NCI-H748 treated with DMSO at 0.1 percent for 48 hours (cell line): ENCODE measurements at regions not wholly inside any gene's neighbourhood (a gene's known extent, or its start where the extent isn't known, plus 50 kb on each side); places are given as distances from the start of the nearest gene placed in this dataset.
A peak's percentile ranks its signal among the peaks of the same experiment; 100 is the strongest.
"Not testable (repeated sequence)": the region's sequence is repeated elsewhere in the genome, so short reads cannot be mapped to it uniquely, and the experiment has no call there.

Experiments
- DNase-seq: peaks from one replicate; lab custom pipeline; 2025; lab: John Stamatoyannopoulos, UW

GRCh38 chr3:5750874-5751640 lies 563.5 kb downstream of the EDEM1 start:
- DNase-seq: no peak

- DNase-seq: no peak
Measured at GRCh38 chr3:5754602-5755001, 567.1 kb downstream of the EDEM1 start.

DNA sequence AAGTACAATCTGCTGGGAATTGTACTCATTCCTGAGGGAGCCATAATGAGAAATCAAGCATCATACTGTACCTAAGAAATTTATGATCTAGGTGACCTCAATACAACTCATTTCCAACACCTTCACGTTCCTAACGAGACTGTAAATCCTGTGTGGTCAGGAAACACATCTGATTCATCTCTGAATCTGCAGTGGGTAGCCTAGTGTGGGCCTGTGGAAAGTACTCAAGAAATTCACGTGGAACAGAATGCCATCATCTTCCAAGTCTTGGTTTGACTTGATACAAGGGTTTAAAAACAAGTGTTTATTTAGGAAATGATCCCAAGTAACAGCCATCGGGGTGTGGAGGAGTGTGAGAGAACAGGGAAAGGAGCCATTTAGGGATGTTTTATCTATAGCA lies 568.9 kb downstream of the EDEM1 start:
- DNase-seq: no peak

GRCh38 chr3:5757213-5757804 lies 569.8 kb downstream of the EDEM1 start:
- DNase-seq: no peak

GRCh38 chr3:5758699-5759098 lies 571.2 kb downstream of the EDEM1 start:
- DNase-seq: no peak

GRCh38 chr3:5762506-5762905 lies 575.0 kb downstream of the EDEM1 start:
- no peak for DNase-seq

GRCh38 chr3:5766848-5767247 lies 579.3 kb downstream of the EDEM1 start:
- no peak for DNase-seq

- DNase-seq: no peak
Measured at GRCh38 chr3:5767304-5767703, 579.8 kb downstream of the EDEM1 start.

DNA sequence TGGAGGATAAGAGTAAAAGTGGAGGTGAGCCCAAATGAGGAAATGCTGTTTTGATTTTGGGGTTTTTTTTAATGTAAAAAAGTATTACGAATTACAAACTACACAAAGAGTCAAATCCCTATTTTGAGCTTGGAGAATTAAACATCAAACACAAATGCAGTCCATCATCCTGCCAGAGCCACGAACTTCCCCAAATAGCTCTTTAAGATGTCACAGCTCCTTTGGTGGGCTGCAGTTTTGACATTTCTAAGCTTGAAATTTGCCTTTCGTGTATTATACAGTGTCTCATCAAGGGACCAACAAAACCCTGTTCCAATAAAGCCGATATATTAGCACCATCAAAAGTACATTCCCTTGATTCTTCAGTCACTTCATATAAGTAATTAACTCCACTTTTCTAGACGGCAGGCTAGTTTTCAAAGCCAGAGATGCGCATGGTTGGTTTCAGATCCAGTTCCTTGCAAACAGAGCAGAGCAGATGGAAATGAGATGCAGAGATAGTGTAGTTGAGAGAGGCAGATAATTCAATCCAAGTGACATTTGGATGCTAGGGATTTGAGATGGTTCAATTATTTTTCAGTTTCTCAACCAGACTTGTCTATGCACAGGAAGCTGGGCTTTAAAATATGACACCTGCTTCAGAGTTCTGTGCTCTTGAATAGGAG lies 580.9 kb downstream of the EDEM1 start:
- no peak for DNase-seq

- no peak for DNase-seq
Measured at GRCh38 chr3:5769825-5770224, 582.3 kb downstream of the EDEM1 start.

GRCh38 chr3:5774337-5774736 lies 586.8 kb downstream of the EDEM1 start:
- DNase-seq: no peak

DNA sequence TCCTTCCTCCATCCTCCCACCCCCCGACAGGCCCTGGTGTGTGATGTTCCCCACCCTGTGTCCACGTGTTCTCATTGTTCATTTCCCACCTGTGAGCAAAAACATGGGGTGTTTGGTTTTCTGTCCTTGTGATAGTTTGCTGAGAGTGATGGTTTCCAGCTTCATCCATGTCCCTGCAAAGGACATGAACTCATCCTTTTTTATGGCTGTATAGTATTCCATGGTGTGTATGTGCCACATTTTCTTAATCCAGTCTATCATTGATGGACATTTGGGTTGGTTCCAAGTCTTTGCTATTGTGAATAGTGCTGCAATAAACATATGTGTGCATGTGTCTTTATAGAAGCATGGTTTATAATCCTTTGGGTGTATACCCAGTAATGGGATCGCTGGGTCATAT lies 587.6 kb downstream of the EDEM1 start:
- DNase-seq: not testable (repeated sequence)

GRCh38 chr3:5784690-5785089 lies 597.2 kb downstream of the EDEM1 start:
- peak; percentile 92 for DNase-seq

GRCh38 chr3:5787861-5788488 lies 600.5 kb downstream of the EDEM1 start:
- DNase-seq: peak; percentile 30

DNA sequence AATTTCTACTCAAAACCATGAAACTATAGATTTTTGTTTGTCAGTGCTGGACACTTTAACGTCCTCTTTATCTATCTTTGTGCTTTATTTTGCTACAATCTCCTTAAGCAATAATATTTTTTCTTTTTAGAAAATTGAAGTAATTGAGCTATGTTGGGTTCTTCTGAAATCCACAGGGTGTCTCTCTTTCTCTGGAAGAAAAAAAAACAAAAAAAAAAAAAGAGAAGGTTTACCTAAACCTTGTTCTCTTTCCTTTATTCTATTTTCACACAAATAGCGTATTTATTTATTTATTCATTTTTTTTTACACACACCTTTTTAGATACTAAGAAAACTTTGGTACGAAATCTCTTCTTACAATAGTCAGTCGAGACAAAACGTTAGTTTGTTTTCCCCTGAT lies 601.0 kb downstream of the EDEM1 start:
- DNase-seq: no peak

DNA sequence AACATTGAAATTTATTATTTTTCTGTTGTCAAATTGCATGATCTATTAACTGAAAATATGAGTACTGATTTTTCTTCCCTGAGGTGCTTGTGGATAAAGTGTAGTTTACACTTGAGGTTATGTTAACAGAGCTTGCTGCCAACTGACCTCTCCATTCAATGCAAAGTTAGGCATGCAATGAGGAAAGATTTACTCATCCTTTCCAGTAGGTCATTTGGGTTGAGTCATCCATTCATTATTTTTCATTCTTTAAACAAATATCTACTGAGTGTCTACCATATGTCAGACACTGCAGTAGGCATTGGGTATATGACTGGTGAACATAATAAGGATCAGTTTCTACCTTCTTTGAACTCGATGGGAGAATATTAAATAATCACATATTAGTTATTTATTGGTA lies 604.1 kb downstream of the EDEM1 start:
- DNase-seq: no peak

DNA sequence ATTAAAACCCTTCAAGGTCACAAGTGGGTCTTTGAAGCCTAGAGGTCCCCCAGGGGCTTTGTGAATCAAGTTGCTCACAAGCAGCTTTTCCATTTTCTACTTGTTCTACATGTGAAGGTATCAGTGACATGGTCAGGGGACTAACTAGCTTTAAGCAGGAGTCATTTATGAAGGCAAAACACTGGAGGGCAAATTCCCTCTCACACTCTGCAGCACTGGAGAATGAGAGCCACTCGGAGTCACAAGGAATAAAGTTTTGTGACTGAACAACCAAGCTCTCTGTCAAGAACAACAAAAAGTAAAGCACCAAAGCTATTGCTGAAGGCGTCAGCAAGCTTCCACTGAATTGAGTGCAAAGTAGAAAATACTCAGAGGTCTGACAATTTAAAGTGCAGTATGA lies 609.0 kb downstream of the EDEM1 start:
- no peak for DNase-seq

DNA sequence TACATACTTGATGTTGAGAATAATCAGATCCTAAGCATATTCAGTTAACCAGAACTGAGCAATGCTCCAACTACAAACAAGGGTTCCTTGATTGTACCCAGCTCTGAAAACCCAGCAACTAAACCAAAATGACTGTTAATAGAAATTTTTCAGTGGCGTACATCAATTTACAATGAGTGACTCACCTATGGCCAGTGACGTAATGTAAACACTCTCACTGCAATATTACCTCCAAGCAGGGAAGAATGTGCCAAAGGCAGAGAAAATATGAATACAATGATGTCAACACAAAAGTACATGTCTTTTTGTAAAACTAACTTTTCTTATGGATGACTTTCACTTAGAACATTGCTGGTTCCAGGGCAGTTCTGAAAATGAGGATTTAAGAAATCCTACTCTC lies 611.3 kb downstream of the EDEM1 start:
- DNase-seq: no peak

GRCh38 chr3:5799398-5799797 lies 611.9 kb downstream of the EDEM1 start:
- no peak for DNase-seq

- DNase-seq: no peak
Measured at GRCh38 chr3:5800965-5801364, 613.5 kb downstream of the EDEM1 start.

DNA sequence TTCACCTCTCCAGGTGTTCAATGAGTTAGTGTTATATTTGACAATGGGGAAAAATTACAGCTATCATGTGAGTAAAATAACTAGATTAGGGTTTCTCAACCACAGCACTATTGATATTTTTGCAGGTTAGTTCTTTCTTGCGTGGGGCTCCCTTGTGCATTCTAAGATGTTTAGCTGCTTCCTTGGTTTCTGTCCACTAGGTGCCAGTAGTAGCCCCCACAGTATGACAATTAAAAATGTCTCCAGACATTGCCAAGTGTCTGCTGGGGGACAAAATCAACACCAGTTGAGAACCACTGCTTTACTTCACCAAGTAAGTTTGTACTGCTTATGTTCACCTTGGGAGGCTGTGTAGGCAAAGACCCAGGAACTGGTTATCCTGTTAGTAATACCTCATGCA lies 618.7 kb downstream of the EDEM1 start:
- DNase-seq: no peak

DNA sequence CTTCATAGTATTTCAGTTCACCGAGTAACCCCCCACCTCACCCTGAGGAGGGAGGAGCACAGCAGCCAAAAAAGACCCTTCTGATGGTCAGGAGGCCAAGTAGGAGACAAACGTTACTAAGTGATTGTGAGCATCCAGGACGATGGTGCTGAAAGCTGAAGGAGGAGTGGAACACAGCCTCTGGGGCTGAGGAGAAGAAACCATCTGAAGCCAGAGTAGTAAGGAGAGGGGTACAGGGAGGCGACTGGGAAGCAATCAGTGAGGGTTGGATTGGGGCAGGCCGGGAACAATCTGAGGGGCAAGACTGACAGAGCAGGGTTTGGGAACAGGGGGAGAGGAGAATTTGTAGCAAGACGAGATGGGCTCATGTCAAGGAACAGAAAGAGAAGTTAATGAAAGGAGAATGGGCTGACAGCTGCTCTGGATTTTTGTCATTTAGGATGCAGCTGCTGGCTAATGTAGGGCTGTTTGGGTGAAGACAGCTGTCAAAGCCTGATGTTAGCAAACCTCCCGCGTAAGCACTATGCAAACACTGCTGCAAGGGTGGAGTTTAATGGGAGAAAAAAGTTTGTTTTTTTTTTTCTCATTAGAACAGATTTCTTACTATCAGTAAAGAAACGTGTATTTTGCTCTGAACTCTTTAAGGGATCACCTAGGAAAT lies 622.2 kb downstream of the EDEM1 start:
- DNase-seq: no peak
